Uterus (tissue), 2 donors: ENCODE measurements at regions not wholly inside any gene's neighbourhood (a gene's known extent, or its start where the extent isn't known, plus 50 kb on each side); places are given as distances from the start of the nearest gene placed in this dataset.

Experiments used
- POLR2A ChIP-seq, 2 donors: fragments of 450-650 bp; IDR thresholded peaks; one replicate each; pipeline ENCODE4 v1.6.1; 2016; ENCODE audit warnings: antibody characterized with exemption in 2 of 2, mild to moderate bottlenecking in 1 of 2, moderate library complexity in 1 of 2
- TF ChIP-seq, protein P1 (sequence below), 4 experiments: fragments of 200-600 bp in 2 of 4; fragments of 450-650 bp in 2 of 4; sonication (generic) in 2 of 4; IDR thresholded peaks; one replicate each; pipeline ENCODE4 v1.5.1; 2016 to 2019; ENCODE audit warnings: antibody characterized with exemption in 4 of 4, mild to moderate bottlenecking in 2 of 4, moderate library complexity in 1 of 4

DNA sequence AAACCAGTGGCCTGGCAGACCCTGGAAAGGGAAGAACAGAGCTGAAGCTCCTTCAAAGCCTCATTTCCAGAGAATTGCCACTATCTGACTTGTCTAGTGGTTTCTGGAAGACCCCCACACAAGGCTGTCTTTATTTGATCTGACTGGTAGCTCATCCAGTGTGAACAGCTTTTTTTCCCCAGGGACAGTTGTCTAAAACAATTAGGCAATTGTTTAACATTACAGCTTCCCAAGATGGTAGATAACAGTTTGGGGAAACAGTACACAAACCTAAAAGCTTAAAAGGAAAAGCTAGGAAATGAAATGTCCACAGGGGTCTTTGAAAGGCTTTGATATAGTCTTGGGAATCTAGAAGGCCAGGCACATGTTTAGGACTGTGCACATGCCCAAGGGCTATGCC lies 203.4 kb upstream of the CTBP2 start:
- TF ChIP-seq, protein P1, sequence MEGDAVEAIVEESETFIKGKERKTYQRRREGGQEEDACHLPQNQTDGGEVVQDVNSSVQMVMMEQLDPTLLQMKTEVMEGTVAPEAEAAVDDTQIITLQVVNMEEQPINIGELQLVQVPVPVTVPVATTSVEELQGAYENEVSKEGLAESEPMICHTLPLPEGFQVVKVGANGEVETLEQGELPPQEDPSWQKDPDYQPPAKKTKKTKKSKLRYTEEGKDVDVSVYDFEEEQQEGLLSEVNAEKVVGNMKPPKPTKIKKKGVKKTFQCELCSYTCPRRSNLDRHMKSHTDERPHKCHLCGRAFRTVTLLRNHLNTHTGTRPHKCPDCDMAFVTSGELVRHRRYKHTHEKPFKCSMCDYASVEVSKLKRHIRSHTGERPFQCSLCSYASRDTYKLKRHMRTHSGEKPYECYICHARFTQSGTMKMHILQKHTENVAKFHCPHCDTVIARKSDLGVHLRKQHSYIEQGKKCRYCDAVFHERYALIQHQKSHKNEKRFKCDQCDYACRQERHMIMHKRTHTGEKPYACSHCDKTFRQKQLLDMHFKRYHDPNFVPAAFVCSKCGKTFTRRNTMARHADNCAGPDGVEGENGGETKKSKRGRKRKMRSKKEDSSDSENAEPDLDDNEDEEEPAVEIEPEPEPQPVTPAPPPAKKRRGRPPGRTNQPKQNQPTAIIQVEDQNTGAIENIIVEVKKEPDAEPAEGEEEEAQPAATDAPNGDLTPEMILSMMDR (IDR thresholded peaks at IDR 0.05) = no peak
- no peak for TF ChIP-seq POLR2A (IDR thresholded peaks at IDR 0.05)
